ENCODE measurements at regions not wholly inside any gene's neighbourhood (a gene's known extent, or its start where the extent isn't known, plus 50 kb on each side); places are given as distances from the start of the nearest gene placed in this dataset.

DNA sequence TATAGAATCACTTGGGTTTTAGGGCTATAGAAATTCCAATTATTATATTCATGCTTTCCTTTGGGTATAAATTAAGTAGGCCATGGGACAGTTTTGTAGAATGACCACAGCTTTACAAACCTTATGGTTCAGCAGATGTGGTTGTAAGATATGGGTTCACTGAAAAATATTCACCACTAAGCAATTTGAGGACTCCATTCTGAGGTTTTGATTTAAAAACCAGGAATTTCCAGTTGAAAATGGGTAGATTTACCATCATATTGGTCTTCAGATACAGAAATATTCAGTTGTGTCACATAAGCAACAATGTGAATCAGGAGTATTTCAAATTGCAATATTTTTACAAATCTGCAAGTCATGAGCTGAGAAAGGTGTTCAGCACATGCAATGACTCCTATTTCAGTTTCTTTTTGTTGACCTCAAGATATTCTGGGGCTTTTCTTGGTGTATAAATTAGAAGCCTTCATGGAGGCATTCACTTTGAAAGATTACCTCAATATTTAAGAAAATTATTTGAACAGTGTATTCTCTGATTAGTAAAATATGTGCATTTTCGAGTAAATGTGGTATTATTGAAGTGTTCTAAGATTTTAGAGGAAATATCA lies 218.4 kb upstream of the HCCS start:
- dilution Hi-C loops (cut with HindIII; ENCODE audit: low sequenced_read_pairs, unreplicated experiment) = no loop called here
- no peak overlapping the region for H2AK5ac ChIP-seq (ENCODE audit: low read depth, low read length)
- H2AK9ac ChIP-seq (replicated peaks; ENCODE audit: low read depth, low read length, poor library complexity) = no peak overlapping the region
- H3K14ac ChIP-seq (replicated peaks; ENCODE audit: low read depth, low read length) = no peak overlapping the region
- no TSS peak for BruUV-seq (replicated peaks)
- H2BK15ac ChIP-seq (ENCODE audit: low read depth, low read length) = no peak overlapping the region
- ChIA-PET POLR2A (ENCODE audit: unreplicated experiment) (no interaction called here), CTCF (no interaction called here)
- no peaks in the 10 kb centered on the region for H3K9me3 ChIP-seq (ENCODE audit: control insufficient read depth, insufficient read depth, low read length)
- H2BK120ac ChIP-seq (ENCODE audit: low read depth, low read length) = no peak overlapping the region
- DNase-seq (peak; percentile 35), ATAC-seq (ENCODE audit: low read depth) (no peak)
- H2BK20ac ChIP-seq (ENCODE audit: low read depth, low read length) = no peak overlapping the region
- H3K9me1 ChIP-seq (ENCODE audit: insufficient read depth, low read length) = no peaks in the 10 kb centered on the region
- no peak overlapping the region for H3K4me2 ChIP-seq (ENCODE audit: low read depth, low read length)
- no peak overlapping the region for H3K4me3 ChIP-seq (ENCODE audit: insufficient read depth, low read depth, low read length)
- no peak overlapping the region for H2AFZ ChIP-seq (replicated peaks; ENCODE audit: low read length, poor library complexity)
- no peak overlapping the region for H3K18ac ChIP-seq (ENCODE audit: low read depth, low read length)
- H3K27ac ChIP-seq (ENCODE audit: insufficient read depth, low read length) = no peak overlapping the region
- no peak overlapping the region for H4K91ac ChIP-seq (ENCODE audit: insufficient read depth, low read depth, low read length)
- no peak overlapping the region for H3K9ac ChIP-seq (ENCODE audit: low read depth, low read length)
- in situ Hi-C loops (cut with MboI; ENCODE audit: low sequenced_read_pairs) = no loop called here
- H3K4ac ChIP-seq (ENCODE audit: low read depth, low read length) = no peak overlapping the region
- H4K5ac ChIP-seq (ENCODE audit: low read depth, low read length) = no peak overlapping the region
- H3K4me1 ChIP-seq (ENCODE audit: control insufficient read depth, insufficient read depth, low read length) = no peaks in the 10 kb centered on the region
- TF ChIP-seq CEBPB (IDR thresholded peaks at IDR 0.05; ENCODE audit: low read depth, low read length) = no peak
- TF ChIP-seq RCOR1 (IDR thresholded peaks at IDR 0.05; ENCODE audit: insufficient replicate concordance, low read length) = no peak
- no peak for TF ChIP-seq MAZ (IDR thresholded peaks at IDR 0.05; ENCODE audit: borderline replicate concordance, low read depth, low read length)
- no peak for TF ChIP-seq SMC3 (IDR thresholded peaks at IDR 0.05; ENCODE audit: low read depth, low read length)
- TF ChIP-seq, protein P1, sequence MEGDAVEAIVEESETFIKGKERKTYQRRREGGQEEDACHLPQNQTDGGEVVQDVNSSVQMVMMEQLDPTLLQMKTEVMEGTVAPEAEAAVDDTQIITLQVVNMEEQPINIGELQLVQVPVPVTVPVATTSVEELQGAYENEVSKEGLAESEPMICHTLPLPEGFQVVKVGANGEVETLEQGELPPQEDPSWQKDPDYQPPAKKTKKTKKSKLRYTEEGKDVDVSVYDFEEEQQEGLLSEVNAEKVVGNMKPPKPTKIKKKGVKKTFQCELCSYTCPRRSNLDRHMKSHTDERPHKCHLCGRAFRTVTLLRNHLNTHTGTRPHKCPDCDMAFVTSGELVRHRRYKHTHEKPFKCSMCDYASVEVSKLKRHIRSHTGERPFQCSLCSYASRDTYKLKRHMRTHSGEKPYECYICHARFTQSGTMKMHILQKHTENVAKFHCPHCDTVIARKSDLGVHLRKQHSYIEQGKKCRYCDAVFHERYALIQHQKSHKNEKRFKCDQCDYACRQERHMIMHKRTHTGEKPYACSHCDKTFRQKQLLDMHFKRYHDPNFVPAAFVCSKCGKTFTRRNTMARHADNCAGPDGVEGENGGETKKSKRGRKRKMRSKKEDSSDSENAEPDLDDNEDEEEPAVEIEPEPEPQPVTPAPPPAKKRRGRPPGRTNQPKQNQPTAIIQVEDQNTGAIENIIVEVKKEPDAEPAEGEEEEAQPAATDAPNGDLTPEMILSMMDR (conservative IDR thresholded peaks at IDR 0.05; ENCODE audit: low read depth, low read length) = no peak
- TF ChIP-seq, protein P2, sequence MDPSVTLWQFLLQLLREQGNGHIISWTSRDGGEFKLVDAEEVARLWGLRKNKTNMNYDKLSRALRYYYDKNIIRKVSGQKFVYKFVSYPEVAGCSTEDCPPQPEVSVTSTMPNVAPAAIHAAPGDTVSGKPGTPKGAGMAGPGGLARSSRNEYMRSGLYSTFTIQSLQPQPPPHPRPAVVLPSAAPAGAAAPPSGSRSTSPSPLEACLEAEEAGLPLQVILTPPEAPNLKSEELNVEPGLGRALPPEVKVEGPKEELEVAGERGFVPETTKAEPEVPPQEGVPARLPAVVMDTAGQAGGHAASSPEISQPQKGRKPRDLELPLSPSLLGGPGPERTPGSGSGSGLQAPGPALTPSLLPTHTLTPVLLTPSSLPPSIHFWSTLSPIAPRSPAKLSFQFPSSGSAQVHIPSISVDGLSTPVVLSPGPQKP (IDR thresholded peaks at IDR 0.05; ENCODE audit: borderline replicate concordance, low read depth, low read length) = no peak
- TF ChIP-seq MAFK (IDR thresholded peaks at IDR 0.05; ENCODE audit: low read depth, low read length) = no peak
- TF ChIP-seq BHLHE40 (IDR thresholded peaks at IDR 0.05; ENCODE audit: low read depth, low read length) = no peak
- TF ChIP-seq, protein P3, sequence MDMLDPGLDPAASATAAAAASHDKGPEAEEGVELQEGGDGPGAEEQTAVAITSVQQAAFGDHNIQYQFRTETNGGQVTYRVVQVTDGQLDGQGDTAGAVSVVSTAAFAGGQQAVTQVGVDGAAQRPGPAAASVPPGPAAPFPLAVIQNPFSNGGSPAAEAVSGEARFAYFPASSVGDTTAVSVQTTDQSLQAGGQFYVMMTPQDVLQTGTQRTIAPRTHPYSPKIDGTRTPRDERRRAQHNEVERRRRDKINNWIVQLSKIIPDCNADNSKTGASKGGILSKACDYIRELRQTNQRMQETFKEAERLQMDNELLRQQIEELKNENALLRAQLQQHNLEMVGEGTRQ (IDR thresholded peaks at IDR 0.05; ENCODE audit: low read depth, low read length) = no peak
- TF ChIP-seq RFX5 (IDR thresholded peaks at IDR 0.05; ENCODE audit: low read depth, low read length) = no peak
- TF ChIP-seq POLR2A (IDR thresholded peaks at IDR 0.05; ENCODE audit: low read depth, low read length) = no peak
- no peak for TF ChIP-seq MXI1 (IDR thresholded peaks at IDR 0.05; ENCODE audit: borderline replicate concordance, low read depth, low read length)
- no peak for TF ChIP-seq FOS (IDR thresholded peaks at IDR 0.05; ENCODE audit: low read depth, low read length)
- TF ChIP-seq RAD21 (IDR thresholded peaks at IDR 0.05; ENCODE audit: low read length) = no peak
- no peak for TF ChIP-seq CHD1 (IDR thresholded peaks at IDR 0.05; ENCODE audit: low read depth, low read length)
- TF ChIP-seq NFE2L2 (IDR thresholded peaks at IDR 0.05; ENCODE audit: low read depth, low read length) = no peak
- H3K79me1 ChIP-seq (ENCODE audit: low read depth in 1 of 2, low read length in 2 of 2) = no peaks in the 10 kb centered on the region
- H4K8ac ChIP-seq (ENCODE audit: low read depth in 2 of 2, low read length in 2 of 2) = no peak overlapping the region
- H3K36me3 ChIP-seq (ENCODE audit: control insufficient read depth, insufficient read depth, low read length) = no peaks in the 10 kb centered on the region
- H4K20me1 ChIP-seq (ENCODE audit: insufficient read depth, low read length) = no peaks in the 10 kb centered on the region
- intact Hi-C loops (cut with micrococcal nuclease) = no loop called here
- WGBS, 2 experiments (ENCODE audit: extremely low coverage in 2 of 2, insufficient read length in 1 of 2) = no CpG with 5 or more reads among the region's 1 CpG
- H3K23ac ChIP-seq (ENCODE audit: low read depth, low read length) = no peak overlapping the region
- no peaks in the 10 kb centered on the region for H3K27me3 ChIP-seq (ENCODE audit: control insufficient read depth, insufficient read depth, low read length)
- no peak overlapping the region for H3K56ac ChIP-seq (ENCODE audit: extremely low read depth, insufficient read depth, low read length)
- no peak overlapping the region for H2BK5ac ChIP-seq (ENCODE audit: low read depth, low read length, poor library complexity, severe bottlenecking)
